OCI-LY3 (cell line): ENCODE measurements at regions not wholly inside any gene's neighbourhood (a gene's known extent, or its start where the extent isn't known, plus 50 kb on each side); places are given as distances from the start of the nearest gene placed in this dataset.

Experiments
- H2AFZ ChIP-seq: fragments of 200-600, 300-600 bp; shearing (Covaris generic); 2 replicates; pipeline ENCODE4 v1.6.0; 2014; ENCODE audit warnings: antibody characterized with exemption, low read depth, low read length
- H3K27ac ChIP-seq: fragments of 200-600, 300-600 bp; sonication (generic); 2 replicates; pipeline ENCODE4 v1.5.1; 2014; ENCODE audit warnings: mild to moderate bottlenecking, low read length, moderate library complexity, mixed read lengths
- H3K27me3 ChIP-seq: fragments of 200-600, 300-600 bp; sonication (generic); 2 replicates; pipeline ENCODE4 v1.6.1; 2014; ENCODE audit warnings: low read depth, low read length, mixed read lengths
- H3K36me3 ChIP-seq: fragments of 200-600, 300-600 bp; sonication (generic); replicated peaks from 2 replicates; pipeline ENCODE3; 2014; ENCODE audit warnings: low read depth, low read length, mixed read lengths
- H3K4me1 ChIP-seq: fragments of 300-600, 200-600 bp; sonication (generic); 2 replicates; pipeline ENCODE4 v1.6.1; 2014; ENCODE audit warnings: low read length, mixed read lengths
- H3K4me2 ChIP-seq: fragments of 200-600, 300-600 bp; sonication (generic); 2 replicates; pipeline ENCODE4 v1.6.1; 2014; ENCODE audit warnings: low read length, mixed read lengths
- H3K4me3 ChIP-seq: fragments of 300-600, 200-600 bp; sonication (generic); 2 replicates; pipeline ENCODE4 v1.5.1; 2014; ENCODE audit warnings: antibody characterized with exemption, mild to moderate bottlenecking, low read length, moderate library complexity
- H3K79me2 ChIP-seq: fragments of 300-600, 200-600 bp; shearing (Covaris generic); 2 replicates; pipeline ENCODE4 v1.6.1; 2014; ENCODE audit warnings: mild to moderate bottlenecking, low read length, mixed read lengths
- H3K9ac ChIP-seq: fragments of 300-600, 200-600 bp; shearing (Covaris generic); 2 replicates; pipeline ENCODE4 v1.6.0; 2014; ENCODE audit warnings: mild to moderate bottlenecking, low read length, moderate library complexity
- H3K9me3 ChIP-seq: fragments of 200-600, 300-600 bp; shearing (Covaris generic); 2 replicates; pipeline ENCODE4 v1.6.1; 2014; ENCODE audit warnings: low read length, mixed read lengths; ENCODE audit not compliant: insufficient read depth
- H4K20me1 ChIP-seq: fragments of 200-600, 300-600 bp; sonication (generic); 2 replicates; pipeline ENCODE4 v1.6.1; 2016; ENCODE audit warnings: low read length, mixed read lengths; ENCODE audit not compliant: insufficient read depth
- EZH2phosphoT487 ChIP-seq: fragments of 200-600 bp; shearing (Covaris generic); IDR thresholded peaks from 2 replicates; pipeline ENCODE4 v1.6.1; 2018; ENCODE audit warnings: antibody characterized with exemption, mixed run types, low read depth
- TF ChIP-seq, protein P1 (sequence below): fragments of 200-600, 300-600 bp; sonication (generic); IDR thresholded peaks from 2 replicates; pipeline ENCODE4 v1.5.1; 2014; ENCODE audit warnings: antibody characterized with exemption, low read length, low read depth

DNA sequence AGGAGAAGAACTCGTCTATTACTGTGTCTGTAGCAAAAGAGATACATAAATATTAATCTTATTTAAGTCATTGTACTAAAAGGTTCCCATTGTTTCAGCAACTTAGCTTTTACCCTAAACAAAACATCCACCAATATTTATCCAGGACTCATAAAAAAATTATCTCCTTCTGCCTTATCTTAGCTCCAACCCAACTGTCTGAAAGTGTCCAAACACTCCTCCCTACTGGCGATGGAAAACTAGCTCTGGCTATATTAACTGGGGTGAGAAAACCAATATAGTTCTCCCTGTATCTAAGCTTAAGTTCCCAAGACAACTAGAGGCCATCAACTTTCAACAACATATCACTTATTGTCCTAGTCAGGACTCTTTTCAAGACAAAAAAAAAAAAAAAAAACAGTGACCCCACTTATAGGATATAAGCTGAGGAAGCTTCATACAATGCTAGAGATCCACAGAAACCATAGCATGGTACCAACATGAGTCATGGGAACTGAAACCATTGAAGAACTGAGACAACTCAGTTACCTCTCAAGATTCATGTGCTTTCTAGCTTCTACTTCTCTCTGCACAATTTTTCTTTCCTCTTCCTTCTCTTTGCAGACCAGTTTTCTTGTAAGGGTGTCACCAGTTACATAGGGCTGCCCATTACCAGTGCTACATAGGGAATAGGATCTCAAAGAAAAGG is 150.7 kb upstream of the RASA1 start:
- H3K27ac ChIP-seq: peak overlapping the region; percentile 72
- no peaks in the 10 kb centered on the region for H3K9me3 ChIP-seq
- H3K4me2 ChIP-seq: peak overlapping the region; percentile 67
- no peaks in the 10 kb centered on the region for H3K27me3 ChIP-seq
- no peaks in the 10 kb centered on the region for H3K79me2 ChIP-seq
- TF ChIP-seq EZH2phosphoT487: no peak
- TF ChIP-seq, protein P1, sequence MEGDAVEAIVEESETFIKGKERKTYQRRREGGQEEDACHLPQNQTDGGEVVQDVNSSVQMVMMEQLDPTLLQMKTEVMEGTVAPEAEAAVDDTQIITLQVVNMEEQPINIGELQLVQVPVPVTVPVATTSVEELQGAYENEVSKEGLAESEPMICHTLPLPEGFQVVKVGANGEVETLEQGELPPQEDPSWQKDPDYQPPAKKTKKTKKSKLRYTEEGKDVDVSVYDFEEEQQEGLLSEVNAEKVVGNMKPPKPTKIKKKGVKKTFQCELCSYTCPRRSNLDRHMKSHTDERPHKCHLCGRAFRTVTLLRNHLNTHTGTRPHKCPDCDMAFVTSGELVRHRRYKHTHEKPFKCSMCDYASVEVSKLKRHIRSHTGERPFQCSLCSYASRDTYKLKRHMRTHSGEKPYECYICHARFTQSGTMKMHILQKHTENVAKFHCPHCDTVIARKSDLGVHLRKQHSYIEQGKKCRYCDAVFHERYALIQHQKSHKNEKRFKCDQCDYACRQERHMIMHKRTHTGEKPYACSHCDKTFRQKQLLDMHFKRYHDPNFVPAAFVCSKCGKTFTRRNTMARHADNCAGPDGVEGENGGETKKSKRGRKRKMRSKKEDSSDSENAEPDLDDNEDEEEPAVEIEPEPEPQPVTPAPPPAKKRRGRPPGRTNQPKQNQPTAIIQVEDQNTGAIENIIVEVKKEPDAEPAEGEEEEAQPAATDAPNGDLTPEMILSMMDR: no peak
- peaks cover 56% of the 10 kb centered on the region for H3K4me1 ChIP-seq
- no peaks in the 10 kb centered on the region for H4K20me1 ChIP-seq
- H3K4me3 ChIP-seq: peak overlapping the region; percentile 41
- H2AFZ ChIP-seq: no peak overlapping the region
- H3K36me3 ChIP-seq: no peaks in the 10 kb centered on the region
- H3K9ac ChIP-seq: no peak overlapping the region; the same call in 1 of the 2 replicates

DNA sequence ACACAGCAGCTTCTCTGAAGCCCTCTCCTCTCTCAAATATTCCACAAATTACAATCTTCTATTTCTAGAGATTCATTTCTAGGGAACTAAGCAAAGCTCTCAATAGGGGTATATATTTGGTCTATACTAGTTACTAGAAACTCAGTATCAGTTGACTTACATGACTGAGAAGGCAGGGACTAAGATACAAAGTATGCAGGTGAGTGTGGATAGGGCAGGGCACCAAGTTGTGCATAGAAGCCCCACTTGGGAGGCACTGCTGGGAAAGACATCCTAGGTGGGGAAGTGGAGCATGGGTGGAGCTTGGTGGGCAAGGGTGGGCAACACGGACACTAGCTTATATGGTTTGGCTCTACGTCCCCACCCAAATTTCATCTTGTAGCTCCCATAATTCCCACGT is 148.1 kb upstream of the RASA1 start:
- Histone ChIP-seq H3K79me2 (no peaks in the 10 kb centered on the region), H3K4me3 (no peak overlapping the region), H3K36me3 (no peaks in the 10 kb centered on the region), H3K4me1 (peaks cover 65% of the 10 kb centered on the region), H3K27ac (peak overlapping the region; percentile 81; the same call in 1 of the 2 replicates), H2AFZ (no peak overlapping the region), H3K4me2 (no peak overlapping the region), H3K9ac (no peak overlapping the region), H3K9me3 (no peaks in the 10 kb centered on the region), H3K27me3 (no peaks in the 10 kb centered on the region), H4K20me1 (no peaks in the 10 kb centered on the region)
- TF ChIP-seq EZH2phosphoT487: no peak

DNA sequence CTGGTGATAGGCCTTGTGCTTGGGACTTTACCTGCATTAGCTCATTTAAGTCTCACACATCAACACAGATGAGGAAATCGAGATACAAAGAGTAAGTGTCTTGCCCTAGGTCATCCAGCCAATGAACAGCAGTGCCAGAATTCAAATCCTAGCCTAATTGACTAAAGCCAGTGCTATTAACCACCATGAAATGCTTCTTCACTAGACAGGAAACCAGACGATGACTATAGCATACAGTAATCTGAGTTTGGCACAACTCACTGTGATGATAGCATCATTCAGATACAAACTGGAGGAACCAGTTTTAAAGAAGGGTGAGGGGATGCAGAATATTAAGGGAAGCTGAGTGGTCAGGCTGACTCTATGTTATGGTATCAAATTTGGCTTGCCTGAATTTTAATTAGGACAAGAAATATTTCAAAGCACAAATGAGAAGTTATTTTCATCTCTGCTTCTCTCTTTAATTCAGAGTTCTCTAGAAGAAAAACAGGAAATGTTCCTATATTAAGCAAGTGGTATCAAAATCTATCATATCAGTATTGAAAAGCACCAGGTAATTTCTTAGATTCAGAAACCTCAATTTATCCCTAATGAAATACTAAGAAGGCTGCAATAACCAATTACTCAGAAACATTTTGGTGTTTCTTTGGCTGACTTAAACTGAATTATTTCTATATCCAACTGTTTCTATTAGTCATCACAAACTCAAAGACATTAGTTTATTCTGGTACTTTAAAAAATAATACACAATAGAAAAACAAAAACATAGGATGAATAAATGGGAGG is 147.0 kb upstream of the RASA1 start:
- Histone ChIP-seq H3K9me3 (no peaks in the 10 kb centered on the region), H4K20me1 (no peaks in the 10 kb centered on the region), H3K4me1 (peaks cover 65% of the 10 kb centered on the region), H3K4me3 (peak overlapping the region; percentile 22), H3K27me3 (no peaks in the 10 kb centered on the region), H3K9ac (peak overlapping the region; percentile 22; the same call in 1 of the 2 replicates), H3K36me3 (no peaks in the 10 kb centered on the region), H2AFZ (peak overlapping the region; percentile 44; the same call in 1 of the 2 replicates), H3K79me2 (no peaks in the 10 kb centered on the region), H3K27ac (peak overlapping the region; percentile 81), H3K4me2 (peak overlapping the region; percentile 69)
- TF ChIP-seq, protein P1: no peak
- no peak for TF ChIP-seq EZH2phosphoT487

DNA sequence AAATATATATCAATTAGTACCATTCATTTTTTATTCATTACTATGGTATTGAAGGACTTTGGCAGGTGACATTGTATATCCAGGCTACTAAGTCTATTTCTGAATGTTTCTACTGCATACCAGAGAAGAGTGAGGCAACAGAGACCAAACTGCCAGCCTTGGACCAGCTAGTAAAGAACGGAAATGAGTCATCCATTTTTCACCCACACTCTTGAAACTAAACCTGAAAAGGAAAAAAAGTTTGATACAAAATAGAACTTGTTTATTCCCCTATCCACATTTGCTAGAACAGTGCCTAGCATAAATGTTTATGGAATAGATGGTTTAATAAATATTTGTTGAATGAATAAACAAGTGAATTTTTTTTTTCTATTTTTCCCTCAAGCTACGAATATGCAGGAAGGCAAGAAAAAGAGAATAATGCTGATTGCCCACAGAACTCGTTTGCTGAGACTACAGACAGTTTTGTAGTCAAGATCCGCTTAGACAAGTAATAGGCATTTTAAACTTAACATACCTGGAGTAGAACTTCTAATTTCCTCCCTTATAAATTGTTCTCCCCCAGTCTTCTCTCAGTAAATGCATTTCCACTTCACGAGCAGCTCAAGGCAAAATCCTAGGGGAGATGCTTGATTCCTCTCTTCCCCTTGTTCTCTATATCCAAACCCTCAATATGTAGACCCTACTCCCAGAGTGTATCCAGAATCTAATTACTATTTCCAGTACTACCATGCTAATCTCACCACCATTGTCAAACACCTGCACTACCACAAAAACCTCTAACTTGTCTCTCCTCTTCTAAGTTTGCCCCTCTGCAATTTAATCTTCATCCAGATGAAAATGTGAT is 146.2 kb upstream of the RASA1 start:
- Histone ChIP-seq H3K27me3 (no peaks in the 10 kb centered on the region), H2AFZ (no peak overlapping the region), H3K9ac (peak overlapping the region; percentile 41; the same call in 1 of the 2 replicates), H3K9me3 (no peaks in the 10 kb centered on the region), H3K79me2 (no peaks in the 10 kb centered on the region), H4K20me1 (no peaks in the 10 kb centered on the region), H3K36me3 (no peaks in the 10 kb centered on the region), H3K27ac (peak overlapping the region; percentile 81), H3K4me1 (peaks cover 61% of the 10 kb centered on the region), H3K4me2 (peak overlapping the region; percentile 69), H3K4me3 (peak overlapping the region; percentile 56)
- TF ChIP-seq EZH2phosphoT487: no peak
- TF ChIP-seq, protein P1: no peak
